ENCODE measurements at regions not wholly inside any gene's neighbourhood (a gene's known extent, or its start where the extent isn't known, plus 50 kb on each side); places are given as distances from the start of the nearest gene placed in this dataset.

GRCh38 chr4:114225436-114225835 is 246.0 kb upstream of the ARSJ start:
- Histone ChIP-seq H3K4me1 (ENCODE audit: control insufficient read depth, insufficient read depth, low read length) (no peaks in the 10 kb centered on the region), H3K27me3 (ENCODE audit: control insufficient read depth, insufficient read depth, low read length) (no peaks in the 10 kb centered on the region), H3K27ac (ENCODE audit: low read length) (no peak overlapping the region), H3K9me3 (ENCODE audit: control insufficient read depth, insufficient read depth, low read length) (no peaks in the 10 kb centered on the region), H3K4me3 (ENCODE audit: low read length) (no peak overlapping the region), H3K36me3 (ENCODE audit: control insufficient read depth, insufficient read depth, low read length) (no peaks in the 10 kb centered on the region)
- intact Hi-C loops (cut with micrococcal nuclease): no loop called here
- no CpG with 5 or more reads among the region's 2 CpGs for WGBS (ENCODE audit: insufficient coverage)
- DNase-seq: no peak
- Mint-ChIP-seq H3K9me3 (no peaks in the 10 kb centered on the region), H3K4me3 (no peak overlapping the region), H3K4me1 (no peaks in the 10 kb centered on the region), H3K36me3 (no peaks in the 10 kb centered on the region), H3K27me3 (ENCODE audit: low read depth in 2 of 2) (no peaks in the 10 kb centered on the region), H3K27ac (no peak overlapping the region)
- no peak for TF ChIP-seq CTCF (IDR thresholded peaks at IDR 0.05)
- ATAC-seq: no peak

GRCh38 chr4:114226179-114226578 is 246.7 kb upstream of the ARSJ start:
- no peak overlapping the region for H3K27ac Mint-ChIP-seq
- intact Hi-C loops (cut with micrococcal nuclease): no loop called here
- H3K27me3 Mint-ChIP-seq (ENCODE audit: low read depth in 2 of 2): no peaks in the 10 kb centered on the region
- no peaks in the 10 kb centered on the region for H3K36me3 Mint-ChIP-seq
- DNase-seq (no peak), ATAC-seq (no peak)
- no peaks in the 10 kb centered on the region for H3K4me1 ChIP-seq (ENCODE audit: control insufficient read depth, insufficient read depth, low read length)
- no peak overlapping the region for H3K4me3 Mint-ChIP-seq
- H3K4me3 ChIP-seq (ENCODE audit: low read length): no peak overlapping the region
- H3K27ac ChIP-seq (ENCODE audit: low read length): no peak overlapping the region
- no peaks in the 10 kb centered on the region for H3K9me3 ChIP-seq (ENCODE audit: control insufficient read depth, insufficient read depth, low read length)
- TF ChIP-seq CTCF (IDR thresholded peaks at IDR 0.05): no peak
- 67% methylated on average over 3 of the region's 3 CpGs for whole genome bisulfite sequencing (ENCODE audit: insufficient coverage)
- no peaks in the 10 kb centered on the region for H3K27me3 ChIP-seq (ENCODE audit: control insufficient read depth, insufficient read depth, low read length)
- no peaks in the 10 kb centered on the region for H3K9me3 Mint-ChIP-seq
- H3K36me3 ChIP-seq (ENCODE audit: control insufficient read depth, insufficient read depth, low read length): no peaks in the 10 kb centered on the region
- no peaks in the 10 kb centered on the region for H3K4me1 Mint-ChIP-seq

GRCh38 chr4:114226968-114227760 is 247.7 kb upstream of the ARSJ start:
- Histone ChIP-seq H3K27me3 (ENCODE audit: control insufficient read depth, insufficient read depth, low read length) (no peaks in the 10 kb centered on the region), H3K4me1 (ENCODE audit: control insufficient read depth, insufficient read depth, low read length) (no peaks in the 10 kb centered on the region), H3K27ac (ENCODE audit: low read length) (no peak overlapping the region), H3K9me3 (ENCODE audit: control insufficient read depth, insufficient read depth, low read length) (no peaks in the 10 kb centered on the region), H3K4me3 (ENCODE audit: low read length) (no peak overlapping the region), H3K36me3 (ENCODE audit: control insufficient read depth, insufficient read depth, low read length) (no peaks in the 10 kb centered on the region)
- Mint-ChIP-seq H3K4me3 (no peak overlapping the region), H3K4me1 (no peaks in the 10 kb centered on the region), H3K36me3 (no peaks in the 10 kb centered on the region), H3K27me3 (ENCODE audit: low read depth in 2 of 2) (no peaks in the 10 kb centered on the region), H3K27ac (no peak overlapping the region), H3K9me3 (no peaks in the 10 kb centered on the region)
- intact Hi-C loops (cut with micrococcal nuclease): no loop called here
- 96% methylated on average over 7 of the region's 7 CpGs for WGBS (ENCODE audit: insufficient coverage)
- no peak for TF ChIP-seq CTCF (IDR thresholded peaks at IDR 0.05)
- ATAC-seq (no peak), DNase-seq (no peak)

GRCh38 chr4:114229706-114230105 is 250.3 kb upstream of the ARSJ start:
- Histone ChIP-seq H3K9me3 (ENCODE audit: control insufficient read depth, insufficient read depth, low read length) (no peaks in the 10 kb centered on the region), H3K4me3 (ENCODE audit: low read length) (no peak overlapping the region), H3K27ac (ENCODE audit: low read length) (no peak overlapping the region), H3K27me3 (ENCODE audit: control insufficient read depth, insufficient read depth, low read length) (no peaks in the 10 kb centered on the region), H3K36me3 (ENCODE audit: control insufficient read depth, insufficient read depth, low read length) (no peaks in the 10 kb centered on the region), H3K4me1 (ENCODE audit: control insufficient read depth, insufficient read depth, low read length) (no peaks in the 10 kb centered on the region)
- no peaks in the 10 kb centered on the region for H3K4me1 Mint-ChIP-seq
- H3K4me3 Mint-ChIP-seq: no peak overlapping the region
- DNase-seq (no peak), ATAC-seq (no peak)
- no peak for TF ChIP-seq CTCF (IDR thresholded peaks at IDR 0.05)
- intact Hi-C loops (cut with micrococcal nuclease): no loop called here
- no peaks in the 10 kb centered on the region for H3K9me3 Mint-ChIP-seq
- 92% methylated on average over 2 of the region's 3 CpGs for whole genome bisulfite sequencing (ENCODE audit: insufficient coverage)
- H3K27me3 Mint-ChIP-seq (ENCODE audit: low read depth in 2 of 2): no peaks in the 10 kb centered on the region
- H3K36me3 Mint-ChIP-seq: no peaks in the 10 kb centered on the region
- no peak overlapping the region for H3K27ac Mint-ChIP-seq
